Hepatic stellate cell (primary cell): ENCODE measurements at regions not wholly inside any gene's neighbourhood (a gene's known extent, or its start where the extent isn't known, plus 50 kb on each side); places are given as distances from the start of the nearest gene placed in this dataset.

Experiments used
- DNase-seq: peaks from one replicate; pipeline ENCODE4 v3.0.0; 2011; ENCODE audit warnings: low spot score

DNA sequence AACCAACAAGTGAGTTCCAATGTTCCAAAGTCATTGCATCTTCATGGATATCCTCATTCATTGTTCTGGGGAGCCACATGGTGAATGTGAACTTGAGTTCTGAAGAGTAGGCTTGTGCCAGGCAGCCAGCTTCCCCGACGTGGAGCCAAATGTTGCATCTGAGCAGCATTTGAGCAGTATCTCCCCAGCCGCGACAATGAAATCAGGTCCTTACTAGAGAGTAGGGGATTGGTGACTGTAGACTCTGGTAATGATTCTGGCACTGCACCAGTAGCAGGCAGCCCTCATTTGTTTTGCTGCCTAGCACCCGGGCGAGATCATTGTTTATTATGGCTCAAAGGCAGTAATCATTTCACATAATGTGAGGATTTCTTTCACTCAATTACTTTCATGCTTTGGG lies 451.4 kb upstream of the C9orf72 start:
- no peak for DNase-seq

DNA sequence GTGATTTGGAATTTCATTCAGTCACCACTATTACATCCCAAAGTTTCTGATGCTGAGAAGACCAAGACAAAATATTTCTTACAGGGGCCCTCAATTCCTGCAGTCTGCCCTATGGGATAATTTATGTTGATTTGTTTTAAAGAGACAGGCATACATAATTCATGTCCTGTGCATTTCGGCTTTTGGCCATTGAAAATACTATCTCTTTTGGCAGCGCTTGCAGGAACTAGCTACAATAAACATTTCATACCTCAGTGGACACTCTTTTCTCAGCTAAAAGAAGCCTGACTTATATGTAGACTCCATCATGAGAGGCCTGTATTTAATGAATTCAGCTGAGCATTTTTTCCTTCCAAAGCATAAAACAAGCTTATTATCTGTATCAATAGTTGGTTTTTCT lies 451.9 kb upstream of the C9orf72 start:
- no peak for DNase-seq

GRCh38 chr9:28031521-28032267 lies 458.4 kb upstream of the C9orf72 start:
- no peak for DNase-seq

- DNase-seq: no peak
Measured at GRCh38 chr9:28032268-28032590, 458.9 kb upstream of the C9orf72 start.

- no peak for DNase-seq
Measured at GRCh38 chr9:28034242-28034641, 461.0 kb upstream of the C9orf72 start.

GRCh38 chr9:28037968-28038367 lies 464.7 kb upstream of the C9orf72 start:
- no peak for DNase-seq

DNA sequence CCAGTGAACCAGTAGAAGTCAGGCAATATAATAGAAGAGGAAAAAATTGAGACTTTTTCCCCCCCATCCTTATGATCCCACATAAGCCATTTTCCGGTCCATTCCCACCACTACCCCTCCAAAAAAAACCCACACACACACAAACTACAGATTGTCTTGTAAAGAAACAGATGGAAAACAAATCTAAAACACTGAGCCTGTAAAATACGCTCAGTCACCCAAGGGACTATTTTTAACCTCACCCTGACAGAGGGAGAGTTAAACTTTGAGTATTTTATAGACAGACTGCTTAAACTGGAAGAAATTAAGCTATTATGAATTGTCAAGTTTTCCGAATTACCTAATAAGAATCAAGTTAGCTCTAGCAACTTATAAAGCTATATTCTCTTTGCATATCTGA lies 471.8 kb upstream of the C9orf72 start:
- no peak for DNase-seq

DNA sequence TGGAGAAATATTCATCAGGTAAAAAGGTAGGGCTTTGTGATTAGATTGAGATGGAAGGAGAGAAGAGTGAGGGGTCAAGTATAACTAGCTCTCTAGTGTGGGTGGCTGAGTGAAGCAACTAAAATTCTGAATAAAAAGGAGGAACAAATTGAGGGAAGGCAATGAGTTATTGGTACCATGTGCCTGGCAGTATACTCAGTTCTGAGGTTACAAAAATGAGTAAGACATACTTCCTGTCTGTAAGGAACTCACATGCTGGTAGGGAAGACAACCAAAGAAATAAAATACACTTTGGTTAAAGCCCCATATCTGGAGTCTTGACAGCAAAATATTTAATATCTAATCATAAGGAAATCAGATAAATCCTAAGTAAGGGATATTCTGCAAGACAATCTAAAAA lies 476.8 kb upstream of the C9orf72 start:
- no peak for DNase-seq

DNA sequence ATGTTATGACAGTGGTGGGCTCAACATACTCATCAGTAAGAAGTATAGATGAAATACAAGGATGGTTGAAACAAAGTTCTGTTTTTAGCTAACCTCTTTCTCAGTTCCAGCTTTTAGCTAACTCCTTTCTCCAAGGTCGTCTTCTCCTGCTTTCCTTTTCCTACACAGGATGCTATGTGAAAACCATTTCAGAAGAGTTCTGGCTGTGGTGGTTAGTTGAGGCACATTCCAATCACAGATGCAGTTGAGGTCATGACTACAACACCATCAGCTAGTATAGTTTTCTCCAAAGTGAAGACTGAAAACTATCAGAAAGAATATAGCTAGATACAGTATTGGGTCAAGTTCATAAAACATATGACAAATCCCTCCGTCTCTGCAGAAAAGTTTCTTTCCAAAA lies 477.7 kb upstream of the C9orf72 start:
- no peak for DNase-seq

DNA sequence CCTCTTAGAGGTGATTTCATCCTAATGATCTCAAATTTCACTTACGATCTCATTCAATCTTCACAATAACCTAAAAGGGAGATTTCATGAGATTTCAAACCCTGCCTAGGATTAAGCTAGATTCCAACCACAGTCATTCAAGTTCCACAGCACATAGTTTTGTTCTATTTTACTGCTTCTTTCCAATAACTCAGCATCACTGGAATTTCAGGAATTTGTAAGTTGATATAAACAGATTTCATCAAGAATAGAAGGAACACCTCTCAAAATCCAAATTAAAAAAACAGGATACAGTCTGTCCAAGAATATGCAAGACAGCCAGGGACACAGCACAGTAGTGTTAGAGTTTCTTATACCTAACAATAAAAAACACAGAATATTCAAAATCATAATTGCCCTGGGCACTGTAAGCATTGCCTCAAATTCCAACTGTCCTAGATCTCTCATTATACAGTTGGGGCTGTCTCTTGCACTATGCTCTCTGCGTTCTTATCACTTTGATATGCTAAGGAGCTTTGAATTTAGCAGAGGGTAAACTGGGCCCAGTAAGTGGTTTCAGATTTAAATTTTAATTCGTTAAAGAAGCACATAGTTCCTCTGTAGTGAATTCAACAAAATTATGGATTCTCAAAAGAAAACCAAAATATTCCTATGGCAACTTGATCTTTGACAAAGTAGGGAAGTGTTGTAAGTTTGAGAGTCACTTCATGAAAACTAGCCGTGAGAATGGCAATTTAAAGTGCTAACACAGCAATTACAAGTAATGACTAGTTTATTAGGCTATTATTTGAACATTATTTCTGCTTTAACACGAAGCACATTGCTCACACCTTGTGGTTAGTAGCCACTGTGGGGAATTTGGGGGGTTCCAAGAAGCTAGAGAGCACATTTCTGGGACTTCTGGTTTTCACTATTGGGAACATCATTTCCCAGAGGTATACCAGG lies 478.6 kb upstream of the C9orf72 start:
- DNase-seq: no peak

DNA sequence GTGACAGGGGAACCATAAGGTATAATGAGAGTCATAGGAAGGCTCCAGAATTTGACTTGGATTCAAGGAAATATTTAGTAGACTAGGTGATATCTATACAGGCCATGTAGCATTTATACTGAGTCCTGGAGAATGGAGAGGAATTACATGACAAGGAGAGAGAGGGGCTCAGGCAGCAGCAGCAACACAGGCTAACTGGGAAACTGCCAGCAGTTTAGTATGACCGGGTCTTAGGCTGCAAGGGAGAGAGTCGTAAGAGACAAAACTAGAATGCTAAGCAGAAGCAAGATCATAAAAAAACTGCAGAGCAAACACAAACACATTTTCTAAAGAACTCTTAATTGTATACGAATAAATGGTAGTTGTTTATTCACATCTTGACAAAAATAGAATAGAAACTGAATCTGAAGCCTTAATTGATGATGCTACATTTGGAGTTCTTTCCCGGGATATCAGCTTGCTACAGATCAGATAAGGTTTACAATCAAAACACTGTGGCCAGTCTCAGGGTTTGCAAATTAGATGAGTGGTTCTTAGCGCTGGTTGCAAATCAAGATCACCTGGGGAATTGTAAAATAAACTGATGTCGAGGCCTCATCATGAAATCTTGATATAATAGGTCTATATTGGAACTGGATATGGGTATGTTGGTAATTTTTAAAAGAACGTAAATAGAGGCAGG lies 480.0 kb upstream of the C9orf72 start:
- DNase-seq: no peak

DNA sequence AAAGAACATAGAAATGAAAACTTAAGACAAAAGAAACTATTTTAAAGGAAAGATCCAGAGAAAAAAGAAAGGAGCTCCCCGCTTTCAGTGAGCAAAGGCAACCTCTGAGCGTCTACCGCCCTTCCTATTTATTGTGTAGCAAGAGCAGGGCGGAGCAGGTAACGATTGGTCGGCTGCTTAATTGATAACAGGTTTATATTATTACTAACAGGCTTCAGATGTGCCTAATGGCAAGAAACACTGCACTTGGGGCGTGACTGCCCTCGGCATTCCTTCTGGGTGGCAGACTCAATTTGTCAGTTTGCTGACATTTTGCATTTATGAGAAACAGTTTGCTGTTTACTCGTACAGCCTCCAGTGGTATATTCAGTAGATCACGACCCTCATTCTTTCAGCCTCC lies 482.7 kb upstream of the C9orf72 start:
- DNase-seq: no peak

DNA sequence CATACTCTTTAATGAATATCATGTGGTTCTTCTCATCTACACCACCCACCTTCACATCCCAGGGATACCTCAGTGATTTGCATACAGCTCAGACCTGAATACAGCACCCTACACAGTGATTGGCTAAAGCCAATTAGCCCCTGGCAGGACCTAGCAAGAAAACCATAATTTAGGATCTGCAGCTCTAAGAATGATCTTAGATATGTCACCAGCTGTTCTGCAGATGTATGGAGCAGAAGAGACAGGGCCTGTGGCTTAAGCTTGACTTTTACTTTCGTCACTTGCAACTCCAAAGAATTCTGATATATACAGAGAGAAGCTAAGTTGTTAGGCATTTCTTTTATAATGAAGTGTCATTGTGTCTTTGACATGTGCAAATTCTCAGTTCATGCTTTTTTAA lies 483.2 kb upstream of the C9orf72 start:
- DNase-seq: no peak

DNA sequence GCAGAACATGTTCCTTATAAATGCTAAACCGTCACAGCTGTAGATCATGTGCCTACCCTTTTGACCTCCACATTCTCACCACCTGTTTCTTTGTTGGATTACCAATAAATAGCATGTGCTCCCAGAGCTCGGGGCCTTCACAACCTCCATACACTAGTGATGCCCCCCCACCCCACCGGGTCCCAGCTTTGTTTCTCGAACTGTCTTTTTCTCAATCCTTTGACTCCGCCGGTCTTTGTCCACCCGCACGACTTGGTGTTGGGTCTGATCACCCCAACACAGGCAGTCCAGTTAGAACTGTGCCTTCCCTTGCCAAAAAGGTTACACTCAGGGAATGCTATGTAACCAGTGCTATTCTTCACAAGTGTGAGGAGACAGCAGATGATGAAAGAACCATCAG lies 485.9 kb upstream of the C9orf72 start:
- DNase-seq: no peak

GRCh38 chr9:28064241-28064815 lies 491.0 kb upstream of the C9orf72 start:
- no peak for DNase-seq

DNA sequence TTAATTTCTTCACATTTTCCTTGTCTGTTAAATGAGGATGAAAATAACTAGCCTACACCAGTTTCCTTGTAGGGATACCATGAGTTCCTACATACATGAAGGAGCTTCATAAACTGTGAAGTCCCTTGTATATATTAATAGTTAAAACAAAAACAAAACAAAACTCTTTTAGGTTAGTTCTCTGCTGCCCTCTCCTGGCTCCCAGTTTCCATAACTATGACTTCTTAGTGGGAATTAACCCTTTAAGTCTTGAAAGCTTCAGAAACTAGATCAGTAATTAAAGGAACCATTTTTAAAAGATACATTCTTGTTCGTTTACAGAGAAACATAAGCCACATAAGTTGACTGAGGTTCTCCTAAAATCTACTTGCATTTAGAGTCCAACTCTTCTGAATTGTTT lies 500.0 kb upstream of the C9orf72 start:
- DNase-seq: no peak

GRCh38 chr9:28079677-28080076 lies 506.4 kb upstream of the C9orf72 start:
- DNase-seq: no peak

GRCh38 chr9:28082671-28083070 lies 509.4 kb upstream of the C9orf72 start:
- no peak for DNase-seq

- no peak for DNase-seq
Measured at GRCh38 chr9:28086881-28087280, 513.6 kb upstream of the C9orf72 start.

- no peak for DNase-seq
Measured at GRCh38 chr9:28092981-28093936, 520.0 kb upstream of the C9orf72 start.

- no peak for DNase-seq
Measured at GRCh38 chr9:28101509-28101908, 528.2 kb upstream of the C9orf72 start.
